ENCODE measurements at regions not wholly inside any gene's neighbourhood (a gene's known extent, or its start where the extent isn't known, plus 50 kb on each side); places are given as distances from the start of the nearest gene placed in this dataset.

DNA sequence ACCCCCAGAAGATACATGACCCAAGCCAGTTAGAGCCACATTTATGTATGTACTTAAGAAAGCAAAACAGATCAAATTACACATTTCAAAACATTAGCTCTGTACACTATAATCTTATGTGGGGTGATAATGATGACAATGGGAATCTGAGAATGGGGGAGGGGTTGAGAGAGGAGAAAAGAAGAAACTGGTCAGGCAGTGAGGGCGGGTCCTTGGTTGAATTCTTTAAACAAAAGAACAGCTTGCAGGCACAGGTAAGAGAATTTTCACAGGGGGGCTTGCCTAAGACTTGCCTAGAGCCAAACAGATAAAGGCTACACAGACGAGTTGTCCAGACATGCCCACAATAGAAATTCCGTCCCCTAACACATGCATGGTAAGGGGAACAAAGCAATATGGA, 76.8 kb upstream of the PTER start:
- ATAC-seq: no peak
- TF ChIP-seq OSR1 (CRISPR knock-in tag; IDR thresholded peaks at IDR 0.05) (no peak), ARNTL (CRISPR knock-in tag; IDR thresholded peaks at IDR 0.05; ENCODE audit: borderline replicate concordance, low read depth) (no peak)
- TF ChIP-seq, protein P1, sequence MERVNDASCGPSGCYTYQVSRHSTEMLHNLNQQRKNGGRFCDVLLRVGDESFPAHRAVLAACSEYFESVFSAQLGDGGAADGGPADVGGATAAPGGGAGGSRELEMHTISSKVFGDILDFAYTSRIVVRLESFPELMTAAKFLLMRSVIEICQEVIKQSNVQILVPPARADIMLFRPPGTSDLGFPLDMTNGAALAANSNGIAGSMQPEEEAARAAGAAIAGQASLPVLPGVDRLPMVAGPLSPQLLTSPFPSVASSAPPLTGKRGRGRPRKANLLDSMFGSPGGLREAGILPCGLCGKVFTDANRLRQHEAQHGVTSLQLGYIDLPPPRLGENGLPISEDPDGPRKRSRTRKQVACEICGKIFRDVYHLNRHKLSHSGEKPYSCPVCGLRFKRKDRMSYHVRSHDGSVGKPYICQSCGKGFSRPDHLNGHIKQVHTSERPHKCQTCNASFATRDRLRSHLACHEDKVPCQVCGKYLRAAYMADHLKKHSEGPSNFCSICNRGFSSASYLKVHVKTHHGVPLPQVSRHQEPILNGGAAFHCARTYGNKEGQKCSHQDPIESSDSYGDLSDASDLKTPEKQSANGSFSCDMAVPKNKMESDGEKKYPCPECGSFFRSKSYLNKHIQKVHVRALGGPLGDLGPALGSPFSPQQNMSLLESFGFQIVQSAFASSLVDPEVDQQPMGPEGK (CRISPR knock-in tag; IDR thresholded peaks at IDR 0.05; ENCODE audit: borderline replicate concordance): no peak

DNA sequence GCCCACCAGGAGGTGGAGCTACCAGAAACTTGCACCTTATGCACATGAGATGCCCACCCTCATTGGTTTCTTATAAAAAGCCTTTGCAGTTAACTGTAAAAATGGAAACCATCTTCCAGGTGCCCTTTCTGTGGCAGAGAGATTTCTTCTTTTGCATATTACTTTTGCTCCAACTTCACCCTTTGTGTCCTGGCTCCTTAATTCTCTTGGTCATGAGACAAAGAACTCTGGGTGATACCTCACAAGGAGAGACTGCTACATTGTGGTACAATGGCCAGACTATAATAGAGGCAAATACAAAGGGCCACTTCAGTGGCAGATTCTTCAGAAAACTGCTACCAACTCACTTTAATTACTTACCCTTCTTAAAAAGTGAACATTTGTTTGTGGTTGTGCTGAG, 76.4 kb upstream of the PTER start:
- ATAC-seq: no peak
- no peak for TF ChIP-seq ZFP3 (CRISPR knock-in tag; IDR thresholded peaks at IDR 0.05)

DNA sequence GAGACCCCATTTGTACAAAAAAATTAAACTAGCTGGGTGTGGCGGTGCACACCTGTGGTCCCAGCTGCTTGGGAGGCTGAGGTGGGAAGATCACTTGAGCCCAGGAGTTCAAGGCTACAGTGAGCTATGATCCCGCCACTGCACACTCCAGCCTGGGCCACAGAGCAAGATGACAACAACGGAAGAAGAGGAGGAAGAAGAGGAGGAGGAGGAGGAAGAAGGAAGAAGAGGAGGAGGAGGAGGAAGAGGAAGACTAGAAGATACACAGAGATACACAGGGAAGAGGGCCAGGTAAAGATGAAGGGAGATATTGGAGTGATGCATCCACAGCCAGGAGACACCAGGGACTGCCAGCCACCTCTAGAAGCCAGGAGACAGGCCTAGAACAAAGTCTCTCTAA, 75.7 kb upstream of the PTER start:
- ATAC-seq: no peak
- TF ChIP-seq ESRRG (CRISPR knock-in tag; IDR thresholded peaks at IDR 0.05): no peak
- no peak for TF ChIP-seq ZNF565 (CRISPR knock-in tag; conservative IDR thresholded peaks at IDR 0.05; ENCODE audit: low read depth)
- TF ChIP-seq, protein P2, sequence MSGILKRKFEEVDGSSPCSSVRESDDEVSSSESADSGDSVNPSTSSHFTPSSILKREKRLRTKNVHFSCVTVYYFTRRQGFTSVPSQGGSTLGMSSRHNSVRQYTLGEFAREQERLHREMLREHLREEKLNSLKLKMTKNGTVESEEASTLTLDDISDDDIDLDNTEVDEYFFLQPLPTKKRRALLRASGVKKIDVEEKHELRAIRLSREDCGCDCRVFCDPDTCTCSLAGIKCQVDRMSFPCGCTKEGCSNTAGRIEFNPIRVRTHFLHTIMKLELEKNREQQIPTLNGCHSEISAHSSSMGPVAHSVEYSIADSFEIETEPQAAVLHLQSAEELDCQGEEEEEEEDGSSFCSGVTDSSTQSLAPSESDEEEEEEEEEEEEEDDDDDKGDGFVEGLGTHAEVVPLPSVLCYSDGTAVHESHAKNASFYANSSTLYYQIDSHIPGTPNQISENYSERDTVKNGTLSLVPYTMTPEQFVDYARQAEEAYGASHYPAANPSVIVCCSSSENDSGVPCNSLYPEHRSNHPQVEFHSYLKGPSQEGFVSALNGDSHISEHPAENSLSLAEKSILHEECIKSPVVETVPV (CRISPR knock-in tag; IDR thresholded peaks at IDR 0.05): no peak
- TF ChIP-seq GLIS3 (CRISPR knock-in tag; IDR thresholded peaks at IDR 0.05): no peak
- TF ChIP-seq TOX (CRISPR knock-in tag; IDR thresholded peaks at IDR 0.05; ENCODE audit: borderline replicate concordance): no peak
- TF ChIP-seq SNAI2 (CRISPR knock-in tag; IDR thresholded peaks at IDR 0.05): no peak
- no peak for TF ChIP-seq ZNF8 (CRISPR knock-in tag; IDR thresholded peaks at IDR 0.05)
- no peak for TF ChIP-seq ISL1 (CRISPR knock-in tag; IDR thresholded peaks at IDR 0.05)
- TF ChIP-seq ZFP3 (CRISPR knock-in tag; IDR thresholded peaks at IDR 0.05): no peak
- no peak for TF ChIP-seq TCF4 (CRISPR knock-in tag; IDR thresholded peaks at IDR 0.05; ENCODE audit: borderline replicate concordance)
- no peak for TF ChIP-seq CSDC2 (CRISPR knock-in tag; IDR thresholded peaks at IDR 0.05)
- TF ChIP-seq, protein P3, sequence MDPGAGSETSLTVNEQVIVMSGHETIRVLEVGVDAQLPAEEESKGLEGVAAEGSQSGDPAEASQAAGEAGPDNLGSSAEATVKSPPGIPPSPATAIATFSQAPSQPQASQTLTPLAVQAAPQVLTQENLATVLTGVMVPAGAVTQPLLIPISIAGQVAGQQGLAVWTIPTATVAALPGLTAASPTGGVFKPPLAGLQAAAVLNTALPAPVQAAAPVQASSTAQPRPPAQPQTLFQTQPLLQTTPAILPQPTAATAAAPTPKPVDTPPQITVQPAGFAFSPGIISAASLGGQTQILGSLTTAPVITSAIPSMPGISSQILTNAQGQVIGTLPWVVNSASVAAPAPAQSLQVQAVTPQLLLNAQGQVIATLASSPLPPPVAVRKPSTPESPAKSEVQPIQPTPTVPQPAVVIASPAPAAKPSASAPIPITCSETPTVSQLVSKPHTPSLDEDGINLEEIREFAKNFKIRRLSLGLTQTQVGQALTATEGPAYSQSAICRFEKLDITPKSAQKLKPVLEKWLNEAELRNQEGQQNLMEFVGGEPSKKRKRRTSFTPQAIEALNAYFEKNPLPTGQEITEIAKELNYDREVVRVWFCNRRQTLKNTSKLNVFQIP (CRISPR knock-in tag; IDR thresholded peaks at IDR 0.05; ENCODE audit: borderline replicate concordance, low read depth): no peak
- no peak for TF ChIP-seq ZNF70 (CRISPR knock-in tag; IDR thresholded peaks at IDR 0.05)
- no peak for TF ChIP-seq ARNTL (CRISPR knock-in tag; IDR thresholded peaks at IDR 0.05; ENCODE audit: borderline replicate concordance, low read depth)
- TF ChIP-seq RARB (CRISPR knock-in tag; IDR thresholded peaks at IDR 0.05): no peak
- TF ChIP-seq, protein P1 (CRISPR knock-in tag; IDR thresholded peaks at IDR 0.05; ENCODE audit: borderline replicate concordance): no peak
- TF ChIP-seq ZFP30 (CRISPR knock-in tag; IDR thresholded peaks at IDR 0.05): no peak
- no peak for TF ChIP-seq BACH2 (CRISPR knock-in tag; IDR thresholded peaks at IDR 0.05; ENCODE audit: borderline replicate concordance)

DNA sequence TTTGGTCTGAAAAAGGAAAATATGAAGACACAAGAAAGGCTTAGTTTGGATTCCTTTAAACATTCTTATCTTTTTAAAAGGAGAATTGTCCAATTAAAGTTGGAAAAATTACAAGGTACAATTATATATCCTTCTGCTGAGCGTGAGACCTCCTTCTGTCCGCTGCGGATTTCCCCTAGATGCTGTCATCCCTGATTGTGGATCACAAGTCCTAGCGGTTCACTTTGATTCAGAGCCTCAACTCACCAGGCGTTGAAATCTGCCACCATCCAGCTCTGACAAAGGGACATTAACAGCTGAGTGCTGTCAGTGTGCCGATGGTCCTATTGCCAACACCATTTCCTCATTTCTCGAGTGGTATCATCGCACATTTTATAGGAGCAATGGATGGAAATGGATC, 73.1 kb upstream of the PTER start:
- no peak for ATAC-seq
- TF ChIP-seq, protein P4, sequence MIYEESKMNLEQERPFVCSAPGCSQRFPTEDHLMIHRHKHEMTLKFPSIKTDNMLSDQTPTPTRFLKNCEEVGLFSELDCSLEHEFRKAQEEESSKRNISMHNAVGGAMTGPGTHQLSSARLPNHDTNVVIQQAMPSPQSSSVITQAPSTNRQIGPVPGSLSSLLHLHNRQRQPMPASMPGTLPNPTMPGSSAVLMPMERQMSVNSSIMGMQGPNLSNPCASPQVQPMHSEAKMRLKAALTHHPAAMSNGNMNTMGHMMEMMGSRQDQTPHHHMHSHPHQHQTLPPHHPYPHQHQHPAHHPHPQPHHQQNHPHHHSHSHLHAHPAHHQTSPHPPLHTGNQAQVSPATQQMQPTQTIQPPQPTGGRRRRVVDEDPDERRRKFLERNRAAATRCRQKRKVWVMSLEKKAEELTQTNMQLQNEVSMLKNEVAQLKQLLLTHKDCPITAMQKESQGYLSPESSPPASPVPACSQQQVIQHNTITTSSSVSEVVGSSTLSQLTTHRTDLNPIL (CRISPR knock-in tag; IDR thresholded peaks at IDR 0.05; ENCODE audit: low read depth): no peak
- TF ChIP-seq ZNF8 (CRISPR knock-in tag; IDR thresholded peaks at IDR 0.05) (no peak), ESRRG (CRISPR knock-in tag; IDR thresholded peaks at IDR 0.05) (no peak), ZC3H10 (CRISPR knock-in tag; IDR thresholded peaks at IDR 0.05) (no peak), CSDC2 (CRISPR knock-in tag; IDR thresholded peaks at IDR 0.05) (no peak), SNAI2 (CRISPR knock-in tag; IDR thresholded peaks at IDR 0.05) (no peak), ZFP30 (CRISPR knock-in tag; IDR thresholded peaks at IDR 0.05) (no peak), GLIS3 (CRISPR knock-in tag; IDR thresholded peaks at IDR 0.05) (no peak), TOX (CRISPR knock-in tag; IDR thresholded peaks at IDR 0.05; ENCODE audit: borderline replicate concordance) (no peak), OSR1 (CRISPR knock-in tag; IDR thresholded peaks at IDR 0.05) (no peak), TCF4 (CRISPR knock-in tag; IDR thresholded peaks at IDR 0.05; ENCODE audit: borderline replicate concordance) (no peak), BACH2 (CRISPR knock-in tag; IDR thresholded peaks at IDR 0.05; ENCODE audit: borderline replicate concordance) (no peak), ISL1 (CRISPR knock-in tag; IDR thresholded peaks at IDR 0.05) (no peak), PPARA (CRISPR knock-in tag; IDR thresholded peaks at IDR 0.05; ENCODE audit: borderline replicate concordance) (no peak), ZNF70 (CRISPR knock-in tag; IDR thresholded peaks at IDR 0.05) (no peak)
- TF ChIP-seq, protein P2 (CRISPR knock-in tag; IDR thresholded peaks at IDR 0.05): no peak
- TF ChIP-seq, protein P5, sequence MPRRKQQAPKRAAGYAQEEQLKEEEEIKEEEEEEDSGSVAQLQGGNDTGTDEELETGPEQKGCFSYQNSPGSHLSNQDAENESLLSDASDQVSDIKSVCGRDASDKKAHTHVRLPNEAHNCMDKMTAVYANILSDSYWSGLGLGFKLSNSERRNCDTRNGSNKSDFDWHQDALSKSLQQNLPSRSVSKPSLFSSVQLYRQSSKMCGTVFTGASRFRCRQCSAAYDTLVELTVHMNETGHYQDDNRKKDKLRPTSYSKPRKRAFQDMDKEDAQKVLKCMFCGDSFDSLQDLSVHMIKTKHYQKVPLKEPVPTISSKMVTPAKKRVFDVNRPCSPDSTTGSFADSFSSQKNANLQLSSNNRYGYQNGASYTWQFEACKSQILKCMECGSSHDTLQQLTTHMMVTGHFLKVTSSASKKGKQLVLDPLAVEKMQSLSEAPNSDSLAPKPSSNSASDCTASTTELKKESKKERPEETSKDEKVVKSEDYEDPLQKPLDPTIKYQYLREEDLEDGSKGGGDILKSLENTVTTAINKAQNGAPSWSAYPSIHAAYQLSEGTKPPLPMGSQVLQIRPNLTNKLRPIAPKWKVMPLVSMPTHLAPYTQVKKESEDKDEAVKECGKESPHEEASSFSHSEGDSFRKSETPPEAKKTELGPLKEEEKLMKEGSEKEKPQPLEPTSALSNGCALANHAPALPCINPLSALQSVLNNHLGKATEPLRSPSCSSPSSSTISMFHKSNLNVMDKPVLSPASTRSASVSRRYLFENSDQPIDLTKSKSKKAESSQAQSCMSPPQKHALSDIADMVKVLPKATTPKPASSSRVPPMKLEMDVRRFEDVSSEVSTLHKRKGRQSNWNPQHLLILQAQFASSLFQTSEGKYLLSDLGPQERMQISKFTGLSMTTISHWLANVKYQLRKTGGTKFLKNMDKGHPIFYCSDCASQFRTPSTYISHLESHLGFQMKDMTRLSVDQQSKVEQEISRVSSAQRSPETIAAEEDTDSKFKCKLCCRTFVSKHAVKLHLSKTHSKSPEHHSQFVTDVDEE (CRISPR knock-in tag; IDR thresholded peaks at IDR 0.05): no peak
